PC-3 (cell line): ENCODE measurements at regions not wholly inside any gene's neighbourhood (a gene's known extent, or its start where the extent isn't known, plus 50 kb on each side); places are given as distances from the start of the nearest gene placed in this dataset.

Experiments used
- ATAC-seq: fragments of 200-7000 bp; cut with Tn5 transposase; 2 replicates; pipeline ENCODE4 v1.9.1; 2020; ENCODE audit warnings: mild to moderate bottlenecking, moderate library complexity
- BruUV-seq: library from RNA; stranded (reverse); fragments of 400-500 nt; replicated peaks from 2 replicates; lab custom pipeline; 2021; lab: Mats Ljungman, UMichigan
- CTCF ChIA-PET: fragments of 300-600 bp; sonication (Branson Sonifier 250); formaldehyde crosslinking; loops from one replicate; lab custom pipeline; 2022; ENCODE audit warnings: antibody characterized with exemption; lab: Charles Lee
- POLR2A ChIA-PET: fragments of 300-600 bp; sonication (Branson Sonifier 250); formaldehyde crosslinking; loops from one replicate; lab custom pipeline; 2022; ENCODE audit warnings: antibody characterized with exemption; ENCODE audit not compliant: unreplicated experiment; lab: Charles Lee
- DNase-seq: peaks from one replicate; pipeline ENCODE4 v3.0.0-alpha.2; 2015
- H2AFZ ChIP-seq: fragments of 300-600 bp; sonication (generic); 2 replicates; pipeline ENCODE4 v1.6.0; 2016; ENCODE audit warnings: antibody characterized with exemption, low read length
- H3F3A ChIP-seq: fragments of 300-600 bp; sonication (generic); one replicate; pipeline ENCODE4 v1.6.0; 2017; ENCODE audit warnings: antibody characterized with exemption, low read length, control low read depth, mild to moderate bottlenecking; ENCODE audit not compliant: unreplicated experiment
- H3K27ac ChIP-seq: fragments of 300-600 bp; sonication (generic); 2 replicates; pipeline ENCODE4 v1.5.1; 2016; ENCODE audit warnings: mild to moderate bottlenecking, low read length
- H3K27me3 ChIP-seq: fragments of 300-600 bp; sonication (generic); 2 replicates; pipeline ENCODE4 v1.6.1; 2016; ENCODE audit warnings: low read length, mixed read lengths
- H3K36me3 ChIP-seq: fragments of 300-600 bp; sonication (generic); 2 replicates; pipeline ENCODE4 v1.6.1; 2016; ENCODE audit warnings: low read depth, mixed run types, low read length, mixed read lengths
- H3K4me1 ChIP-seq: fragments of 300-600 bp; sonication (generic); 2 replicates; pipeline ENCODE4 v1.5.1; 2016; ENCODE audit warnings: low read length; ENCODE audit not compliant: insufficient read depth
- H3K4me2 ChIP-seq: fragments of 300-600 bp; sonication (generic); 2 replicates; pipeline ENCODE4 v1.6.0; 2016; ENCODE audit warnings: low read length
- H3K4me3 ChIP-seq: fragments of 300-600 bp; sonication (generic); 2 replicates; pipeline ENCODE4 v1.5.1; 2016; ENCODE audit warnings: mild to moderate bottlenecking, low read length, mixed read lengths
- H3K79me2 ChIP-seq: fragments of 300-600 bp; sonication (generic); 2 replicates; pipeline ENCODE4 v1.6.1; 2017; ENCODE audit warnings: low read length, mixed read lengths
- H3K9ac ChIP-seq: fragments of 300-600 bp; sonication (generic); 2 replicates; pipeline ENCODE4 v1.6.0; 2016; ENCODE audit warnings: mild to moderate bottlenecking, low read length
- H3K9me2 ChIP-seq: fragments of 300-600 bp; sonication (generic); replicated peaks from 2 replicates; pipeline ENCODE4 v1.6.1; 2016; ENCODE audit warnings: mixed run types, low read length, mixed read lengths
- H3K9me3 ChIP-seq: fragments of 300-600 bp; sonication (generic); 2 replicates; pipeline ENCODE4 v1.6.1; 2016; ENCODE audit warnings: low read length, mixed read lengths
- H4K20me1 ChIP-seq: fragments of 300-600 bp; sonication (generic); 2 replicates; pipeline ENCODE4 v1.6.1; 2016; ENCODE audit warnings: low read length, mixed read lengths
- CTCF ChIP-seq: fragments of 300-600 bp; sonication (generic); conservative IDR thresholded peaks from 2 replicates; pipeline ENCODE4 v1.5.1; 2017; ENCODE audit warnings: antibody characterized with exemption, low read depth, mild to moderate bottlenecking, low read length
- EZH2 ChIP-seq: fragments of 300-600 bp; sonication (generic); IDR thresholded peaks from one replicate; pipeline ENCODE4 v1.6.1; 2017; ENCODE audit warnings: antibody characterized with exemption, mild to moderate bottlenecking, low read length; ENCODE audit not compliant: unreplicated experiment
- EZH2phosphoT487 ChIP-seq: fragments of 300-600 bp; sonication (generic); IDR thresholded peaks from 2 replicates; pipeline ENCODE4 v1.6.1; 2018; ENCODE audit warnings: mild to moderate bottlenecking, antibody characterized with exemption, low read length, borderline replicate concordance
- intact Hi-C: fragments of 100-400 bp; cut with micrococcal nuclease; formaldehyde crosslinking; loops from 2 replicates; pipeline ENCODE4 v1.9.0; 2023

GRCh38 chr20:10749084-10749483, 75.3 kb upstream of the JAG1 start:
- Histone ChIP-seq H3K27ac (no peak overlapping the region), H3K4me3 (no peak overlapping the region), H4K20me1 (no peaks in the 10 kb centered on the region), H3K27me3 (no peaks in the 10 kb centered on the region), H3K9me3 (no peaks in the 10 kb centered on the region), H3F3A (no peaks in the 10 kb centered on the region), H3K79me2 (no peaks in the 10 kb centered on the region), H3K9ac (no peak overlapping the region), H3K9me2 (no peaks in the 10 kb centered on the region), H3K4me2 (no peak overlapping the region), H2AFZ (no peak overlapping the region), H3K36me3 (no peaks in the 10 kb centered on the region), H3K4me1 (0 out of 2 replicates have a peak, but pooled peaks cover 7% of the 10 kb centered on the region)
- no TSS peak for BruUV-seq
- ATAC-seq (no peak), DNase-seq (no peak)
- intact Hi-C loops = no loop called here
- CTCF ChIA-PET = no interaction called here
- TF ChIP-seq CTCF (no peak), EZH2phosphoT487 (no peak), EZH2 (no peak)
- POLR2A ChIA-PET = interaction anchor here (0.6 kb wide), 1 partner anchor 75 kb away, joined by 3 read pairs; the partner anchor contains the start of gene JAG1

GRCh38 chr20:10752206-10752605, 78.4 kb upstream of the JAG1 start:
- H3K79me2 ChIP-seq = no peaks in the 10 kb centered on the region
- no peak overlapping the region for H3K4me2 ChIP-seq
- H3K27ac ChIP-seq = no peak overlapping the region
- ChIA-PET CTCF (no interaction called here), POLR2A (interaction anchor here (0.7 kb wide), 1 partner anchor 203 kb away, joined by 16 read pairs; no protein-coding TSS in a partner anchor)
- H3K4me1 ChIP-seq = 0 out of 2 replicates have a peak, but pooled peaks cover 1% of the 10 kb centered on the region
- H3K9me3 ChIP-seq = peaks cover under 1% of the 10 kb centered on the region; the same call in 1 of the 2 replicates
- ATAC-seq (no peak), DNase-seq (no peak)
- no peak overlapping the region for H3K4me3 ChIP-seq
- no peaks in the 10 kb centered on the region for H4K20me1 ChIP-seq
- no peak for TF ChIP-seq CTCF
- TF ChIP-seq EZH2phosphoT487 = no peak
- no peak for TF ChIP-seq EZH2
- BruUV-seq = no TSS peak
- H3K27me3 ChIP-seq = no peaks in the 10 kb centered on the region
- H3K9me2 ChIP-seq = no peaks in the 10 kb centered on the region
- no peaks in the 10 kb centered on the region for H3F3A ChIP-seq
- H3K9ac ChIP-seq = no peak overlapping the region
- peaks cover 6% of the 10 kb centered on the region for H3K36me3 ChIP-seq
- intact Hi-C loops = no loop called here
- no peak overlapping the region for H2AFZ ChIP-seq

- intact Hi-C loops = no loop called here
Observed at GRCh38 chr20:10754824-10755223, 81.0 kb upstream of the JAG1 start.

More at GRCh38 chr20:10754824-10755223, 81.0 kb upstream of the JAG1 start:
- no TSS peak for BruUV-seq
- peaks cover 14% of the 10 kb centered on the region for H3K36me3 ChIP-seq
- H2AFZ ChIP-seq = no peak overlapping the region
- H3K4me3 ChIP-seq = no peak overlapping the region
- peaks cover 11% of the 10 kb centered on the region for H3K9me3 ChIP-seq
- POLR2A ChIA-PET = no interaction called here
- H3K4me2 ChIP-seq = no peak overlapping the region
- no peaks in the 10 kb centered on the region for H3K27me3 ChIP-seq
- H3K9ac ChIP-seq = no peak overlapping the region
- ATAC-seq (no peak), DNase-seq (no peak)
- TF ChIP-seq EZH2 = no peak
- no peak for TF ChIP-seq EZH2phosphoT487
- TF ChIP-seq CTCF = no peak
- no peaks in the 10 kb centered on the region for H3K9me2 ChIP-seq
- H3F3A ChIP-seq = peaks cover 4% of the 10 kb centered on the region
- H3K27ac ChIP-seq = no peak overlapping the region
- no peaks in the 10 kb centered on the region for H3K79me2 ChIP-seq
- CTCF ChIA-PET = no interaction called here
- H3K4me1 ChIP-seq = peaks cover 12% of the 10 kb centered on the region
- H4K20me1 ChIP-seq = no peaks in the 10 kb centered on the region
